ENCODE measurements at regions not wholly inside any gene's neighbourhood (a gene's known extent, or its start where the extent isn't known, plus 50 kb on each side); places are given as distances from the start of the nearest gene placed in this dataset.
A peak's percentile ranks its signal among the peaks of the same experiment; 100 is the strongest.

DNA sequence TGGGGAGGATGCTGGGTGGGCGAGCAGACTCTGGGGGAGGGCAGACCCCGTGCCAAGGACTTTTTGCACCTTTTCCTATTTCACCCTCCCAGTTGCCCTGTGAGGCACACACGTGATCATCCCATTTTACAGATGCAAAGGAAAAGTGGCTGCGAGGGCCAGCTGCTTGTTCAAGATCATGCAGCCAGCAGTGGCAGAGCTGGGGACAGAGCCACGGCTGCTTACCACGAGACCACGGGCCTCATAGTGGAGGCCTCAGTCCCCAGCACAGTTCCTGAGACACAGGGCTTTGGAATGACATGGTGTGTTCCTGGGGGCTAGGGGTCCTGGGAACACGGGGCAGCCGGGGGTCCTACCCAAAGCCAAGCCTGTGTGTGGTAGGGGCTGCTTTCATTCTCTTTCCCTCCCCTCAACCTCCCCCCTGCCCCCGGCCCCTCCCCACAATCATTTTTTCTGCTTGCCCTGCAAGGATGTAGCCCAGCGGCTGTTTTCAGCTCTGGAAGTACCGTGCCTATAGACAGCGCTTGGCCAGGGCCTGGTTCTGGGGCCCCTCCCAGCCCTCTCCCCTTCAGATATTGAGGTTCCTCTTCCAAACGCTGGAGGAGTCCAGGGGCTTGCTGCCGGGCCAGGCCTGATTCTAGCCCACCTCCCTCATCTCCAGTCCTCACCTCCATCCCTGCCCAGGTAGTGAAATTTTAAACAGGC is 58.5 kb upstream of the IER5L start:
- peaks cover 8 to 21% of the 10 kb centered on the region in 2 experiments for H3K4me1 ChIP-seq (ENCODE audit: control insufficient read depth in 1 of 2, insufficient read depth in 2 of 2, low read length in 2 of 2)
- no peaks in the 10 kb centered on the region for H3K9me3 ChIP-seq (ENCODE audit: control insufficient read depth in 1 of 2, insufficient read depth in 1 of 2, low read depth in 1 of 2, low read length in 2 of 2)
- no peak overlapping the region for H3K27ac ChIP-seq (ENCODE audit: low read depth, low read length)
- DNase-seq (ENCODE audit: low read depth, low spot score) (no peak), ATAC-seq (peak; percentile 19; the same call in 1 of the 2 replicates)
- no TSS peak for BruUV-seq (replicated peaks)
- ChIA-PET RAD21 (ENCODE audit: low non-redundant PET in 1 of 2, low total read pairs in 2 of 2, uncharacterized antibody in 2 of 2, unreplicated experiment in 2 of 2) (interaction anchor here in 1 of 2 experiments (0.6 kb wide), 1 partner anchor 9 kb away, joined by 6 read pairs; no protein-coding TSS in a partner anchor), POLR2A (interaction anchor here (2.4 kb wide), 1 partner anchor 58 kb away, joined by 7 read pairs; the partner anchor contains the start of gene IER5L), CTCF (no interaction called here)
- H2AFZ ChIP-seq (ENCODE audit: low read depth, low read length, poor library complexity, severe bottlenecking) = peak overlapping the region; percentile 56
- H3K79me2 ChIP-seq (ENCODE audit: insufficient read depth, low read length) = no peaks in the 10 kb centered on the region
- H3K36me3 ChIP-seq (ENCODE audit: control insufficient read depth in 1 of 2, insufficient read depth in 2 of 2, low read length in 2 of 2) = no peaks in the 10 kb centered on the region
- H3K9me2 ChIP-seq (ENCODE audit: insufficient read depth) = no peaks in the 10 kb centered on the region
- TF ChIP-seq SIN3A (IDR thresholded peaks at IDR 0.05; ENCODE audit: low read depth) = no peak
- TF ChIP-seq, protein P1, sequence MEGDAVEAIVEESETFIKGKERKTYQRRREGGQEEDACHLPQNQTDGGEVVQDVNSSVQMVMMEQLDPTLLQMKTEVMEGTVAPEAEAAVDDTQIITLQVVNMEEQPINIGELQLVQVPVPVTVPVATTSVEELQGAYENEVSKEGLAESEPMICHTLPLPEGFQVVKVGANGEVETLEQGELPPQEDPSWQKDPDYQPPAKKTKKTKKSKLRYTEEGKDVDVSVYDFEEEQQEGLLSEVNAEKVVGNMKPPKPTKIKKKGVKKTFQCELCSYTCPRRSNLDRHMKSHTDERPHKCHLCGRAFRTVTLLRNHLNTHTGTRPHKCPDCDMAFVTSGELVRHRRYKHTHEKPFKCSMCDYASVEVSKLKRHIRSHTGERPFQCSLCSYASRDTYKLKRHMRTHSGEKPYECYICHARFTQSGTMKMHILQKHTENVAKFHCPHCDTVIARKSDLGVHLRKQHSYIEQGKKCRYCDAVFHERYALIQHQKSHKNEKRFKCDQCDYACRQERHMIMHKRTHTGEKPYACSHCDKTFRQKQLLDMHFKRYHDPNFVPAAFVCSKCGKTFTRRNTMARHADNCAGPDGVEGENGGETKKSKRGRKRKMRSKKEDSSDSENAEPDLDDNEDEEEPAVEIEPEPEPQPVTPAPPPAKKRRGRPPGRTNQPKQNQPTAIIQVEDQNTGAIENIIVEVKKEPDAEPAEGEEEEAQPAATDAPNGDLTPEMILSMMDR (IDR thresholded peaks at IDR 0.05 in 2 of 3, conservative IDR thresholded peaks at IDR 0.05 in 1 of 3; ENCODE audit: borderline replicate concordance in 1 of 3, insufficient read depth in 1 of 3, low read depth in 2 of 3, low read length in 2 of 3) = no peak
- no peak for TF ChIP-seq CBX3 (IDR thresholded peaks at IDR 0.05; ENCODE audit: low read depth)
- no peak for TF ChIP-seq RAD21 (IDR thresholded peaks at IDR 0.05; ENCODE audit: low read depth)
- TF ChIP-seq ELF1 (IDR thresholded peaks at IDR 0.05; ENCODE audit: borderline replicate concordance, low read depth) = no peak
- TF ChIP-seq POLR2AphosphoS5 (IDR thresholded peaks at IDR 0.05; ENCODE audit: low read depth, low read length) = no peak
- no peak for TF ChIP-seq TCF7L2 (IDR thresholded peaks at IDR 0.05; ENCODE audit: borderline replicate concordance, extremely low read depth, insufficient read depth, insufficient read length)
- TF ChIP-seq EZH2phosphoT487 (IDR thresholded peaks at IDR 0.05; ENCODE audit: borderline replicate concordance) = no peak
- TF ChIP-seq POLR2A (IDR thresholded peaks at IDR 0.05; ENCODE audit: borderline replicate concordance, extremely low read depth, insufficient read depth, insufficient read length) = no peak
- no peaks in the 10 kb centered on the region for H4K20me1 ChIP-seq (ENCODE audit: insufficient read depth)
- no peak overlapping the region; the same call in 1 of the 2 replicates for H3K9ac ChIP-seq (ENCODE audit: low read length)
- no peaks in the 10 kb centered on the region for H3K27me3 ChIP-seq (ENCODE audit: insufficient read depth, low read length)
- peak overlapping the region; percentile 56 for H3K4me2 ChIP-seq (ENCODE audit: low read length)
- H3K4me3 ChIP-seq (replicated peaks in 1 of 2; ENCODE audit: low read depth in 1 of 2, low read length in 2 of 2) = no peak overlapping the region
- intact Hi-C loops (cut with micrococcal nuclease) = no loop called here
